ENCODE measurements at regions not wholly inside any gene's neighbourhood (a gene's known extent, or its start where the extent isn't known, plus 50 kb on each side); places are given as distances from the start of the nearest gene placed in this dataset.
"Not testable (repeated sequence)": the region's sequence is repeated elsewhere in the genome, so short reads cannot be mapped to it uniquely, and the experiment has no call there.

DNA sequence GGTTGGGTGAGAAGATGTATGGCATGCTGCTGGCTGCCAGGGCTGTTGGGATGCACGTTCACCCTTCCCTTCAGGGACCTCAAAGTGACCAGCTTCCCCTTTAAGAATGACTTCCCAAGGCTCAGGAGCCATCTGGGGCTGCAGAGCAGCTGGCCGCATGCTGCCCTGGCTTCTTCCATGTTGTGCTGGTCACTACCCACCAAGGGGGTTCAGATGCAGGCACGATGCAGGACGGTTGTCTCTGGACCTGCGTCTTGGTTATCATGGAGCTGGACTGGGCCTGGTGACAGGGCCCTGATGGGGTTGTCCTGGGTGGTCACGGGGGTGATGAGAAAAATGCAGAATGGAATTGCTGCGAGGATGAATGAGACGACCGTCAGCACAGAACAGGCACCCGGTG lies 297.8 kb downstream of the POTED start:
- DNase-seq, result not testable (repeated sequence)

GRCh38 chr21:13896596-13897247 lies 287.1 kb downstream of the POTED start:
- not testable (repeated sequence) for DNase-seq

DNA sequence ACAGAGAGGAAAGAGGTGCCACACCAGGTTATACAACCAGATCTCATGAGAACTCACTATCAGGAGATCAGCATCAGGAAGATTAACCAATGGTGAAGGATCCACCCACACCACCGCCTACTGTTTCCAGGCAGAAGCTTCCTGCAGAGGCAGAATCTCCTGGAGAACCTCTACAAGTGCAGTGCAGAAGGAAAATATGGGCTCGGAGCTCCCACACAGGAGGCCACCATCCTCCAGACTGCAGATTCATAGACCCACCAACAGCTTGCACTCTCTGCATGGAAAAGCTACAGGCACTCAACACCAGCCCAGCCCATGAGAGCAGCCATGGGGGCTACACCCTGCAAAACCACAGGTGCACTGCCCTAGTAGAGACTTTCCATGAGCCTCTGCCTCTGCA lies 284.0 kb downstream of the POTED start:
- DNase-seq, result not testable (repeated sequence)

- not testable (repeated sequence) for DNase-seq
Observed at GRCh38 chr21:13893025-13893424, 283.4 kb downstream of the POTED start.

GRCh38 chr21:13892146-13892751 lies 282.7 kb downstream of the POTED start:
- DNase-seq, result not testable (repeated sequence)

- not testable (repeated sequence) for DNase-seq
Observed at GRCh38 chr21:13889176-13889575, 279.6 kb downstream of the POTED start.

DNA sequence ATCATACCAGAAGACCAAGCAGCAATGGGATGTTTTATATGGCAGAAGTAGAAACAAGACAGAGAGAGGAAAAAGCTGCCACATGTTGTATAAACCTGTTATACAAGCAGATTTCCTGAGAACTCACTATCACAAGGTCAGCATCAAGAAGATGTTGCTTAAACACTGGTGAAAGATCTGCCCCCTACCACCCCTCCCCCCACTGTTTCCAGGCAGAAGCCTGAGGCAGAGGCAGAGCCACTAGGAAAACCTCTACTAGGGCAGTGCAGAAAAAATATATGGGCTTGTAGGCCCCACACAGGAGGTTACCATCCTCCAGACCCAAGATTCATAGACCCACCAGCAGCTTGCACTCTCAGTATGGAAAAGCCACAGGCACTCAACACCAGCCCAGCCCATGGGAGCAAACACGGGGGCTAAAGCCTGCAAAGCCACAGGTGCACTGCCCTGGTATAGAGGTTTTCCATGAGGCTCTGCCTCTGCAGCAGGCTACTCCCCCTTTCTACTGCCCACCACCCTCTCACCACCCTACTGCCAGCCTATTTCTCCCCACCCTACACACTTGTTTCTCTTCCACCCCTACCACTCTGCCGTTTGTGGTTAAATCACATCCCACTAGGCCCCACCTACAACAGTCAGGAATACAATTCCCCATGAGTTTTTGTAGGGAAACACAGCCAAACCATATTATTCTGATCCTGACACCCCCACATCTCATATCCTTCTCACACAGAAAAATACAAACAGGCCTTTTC lies 274.2 kb downstream of the POTED start:
- DNase-seq, result not testable (repeated sequence)

GRCh38 chr21:13877503-13877902 lies 267.9 kb downstream of the POTED start:
- DNase-seq, result not testable (repeated sequence)

DNA sequence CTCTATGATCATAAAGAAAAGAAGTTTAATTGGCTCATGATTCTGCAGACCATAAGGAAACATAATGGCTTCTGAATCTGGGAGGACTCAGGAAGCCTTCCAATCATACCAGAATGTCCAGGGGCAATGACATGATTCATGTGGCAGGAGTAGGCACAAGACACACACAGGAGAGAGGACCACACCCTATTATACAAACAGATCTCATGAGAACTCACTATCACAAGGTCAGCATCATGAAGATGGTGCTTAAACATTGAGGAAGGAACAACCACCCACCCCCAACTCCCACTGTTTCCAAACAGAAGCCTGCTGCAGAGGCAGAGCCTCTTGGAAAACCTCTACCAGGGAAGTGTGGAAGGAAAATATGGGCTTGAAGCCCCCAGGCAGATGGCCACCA lies 267.4 kb downstream of the POTED start:
- not testable (repeated sequence) for DNase-seq

GRCh38 chr21:13874001-13874400 lies 264.4 kb downstream of the POTED start:
- not testable (repeated sequence) for DNase-seq

DNA sequence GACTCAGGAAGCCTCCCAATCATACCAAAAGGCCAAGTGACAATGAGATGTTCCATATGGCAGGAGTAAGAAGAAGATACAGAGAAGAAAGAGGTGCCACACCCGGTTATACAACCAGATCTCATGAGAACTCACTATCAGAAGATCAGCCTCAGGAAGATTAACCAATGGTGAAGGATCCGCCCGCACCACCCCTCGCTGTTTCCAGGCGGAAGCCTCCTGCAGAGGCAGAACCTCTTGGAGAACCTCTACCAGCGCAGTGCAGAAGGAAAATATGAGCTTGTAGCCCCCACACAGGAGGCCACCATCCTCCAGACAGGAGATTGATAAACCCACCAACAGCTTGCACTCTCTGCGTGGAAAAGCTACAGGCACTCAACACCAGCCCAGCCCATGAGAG lies 245.1 kb downstream of the POTED start:
- DNase-seq, result no peak

DNA sequence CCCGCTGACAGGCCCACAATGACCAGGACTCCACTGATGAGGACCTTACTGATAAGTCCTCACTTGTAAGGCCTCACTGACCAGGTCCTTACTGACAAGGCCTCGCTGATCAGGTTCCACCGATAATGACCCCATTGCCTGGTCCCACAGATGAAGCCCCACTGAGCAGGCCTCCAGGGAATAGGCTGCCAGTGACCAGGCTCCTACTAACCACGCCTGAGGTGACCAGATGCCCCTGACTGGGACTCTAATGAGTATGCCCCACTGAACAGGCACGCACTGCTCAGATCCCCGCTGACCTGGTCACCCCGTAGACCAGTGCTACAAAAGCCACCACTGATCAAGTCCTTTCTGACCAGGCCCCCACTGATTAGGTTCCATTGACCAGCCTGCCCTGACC lies 241.2 kb downstream of the POTED start:
- DNase-seq, result not testable (repeated sequence)

- DNase-seq, result not testable (repeated sequence)
Observed at GRCh38 chr21:13849489-13849888, 239.9 kb downstream of the POTED start.

GRCh38 chr21:13846718-13847117 lies 237.1 kb downstream of the POTED start:
- not testable (repeated sequence) for DNase-seq

DNA sequence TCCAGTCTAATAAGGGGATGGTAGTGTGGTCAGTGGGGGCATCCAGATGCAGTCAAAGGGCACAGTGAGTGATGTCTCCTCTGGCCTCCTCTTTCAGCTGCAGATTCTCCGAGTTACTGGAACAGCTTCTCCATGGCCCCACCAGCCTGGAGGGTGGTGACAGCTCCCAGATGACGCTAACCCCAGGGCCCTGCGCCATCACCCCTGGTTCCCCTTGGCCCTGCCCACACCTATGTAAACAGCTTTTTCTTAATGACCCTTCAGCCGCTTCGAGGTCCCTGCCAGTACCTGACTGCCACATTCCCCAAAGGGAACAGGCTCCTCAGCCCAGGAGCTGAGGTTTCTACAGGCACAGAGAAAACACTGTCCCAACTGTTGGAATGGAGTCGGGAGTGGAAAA lies 235.0 kb downstream of the POTED start:
- DNase-seq, result not testable (repeated sequence)

GRCh38 chr21:13843081-13843480 lies 233.5 kb downstream of the POTED start:
- DNase-seq, result not testable (repeated sequence)

GRCh38 chr21:13827666-13828065 lies 218.1 kb downstream of the POTED start:
- not testable (repeated sequence) for DNase-seq

GRCh38 chr21:13827201-13827600 lies 217.6 kb downstream of the POTED start:
- no peak for DNase-seq

GRCh38 chr21:13826511-13826910 lies 216.9 kb downstream of the POTED start:
- DNase-seq, result not testable (repeated sequence)

GRCh38 chr21:13825218-13825778 lies 215.7 kb downstream of the POTED start:
- DNase-seq, result not testable (repeated sequence)

DNA sequence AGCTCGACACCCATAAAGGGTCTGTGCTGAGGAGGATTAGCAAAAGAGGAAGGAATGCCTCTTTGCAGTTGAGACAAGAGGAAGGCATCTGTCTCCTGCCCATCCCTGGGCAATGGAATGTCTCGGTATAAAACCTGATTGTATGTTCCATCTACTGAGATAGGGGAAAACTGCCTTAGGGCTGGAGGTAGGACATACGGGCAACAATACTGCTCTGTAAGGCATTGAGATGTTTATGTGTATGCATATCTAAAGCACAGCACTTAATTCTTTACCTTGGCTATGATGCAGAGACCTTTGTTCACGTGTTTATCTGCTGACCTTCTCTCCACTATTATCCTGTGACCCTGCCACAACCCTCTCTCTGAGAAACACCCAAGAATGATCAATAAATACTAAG lies 210.7 kb downstream of the POTED start:
- not testable (repeated sequence) for DNase-seq

GRCh38 chr21:13812191-13812590 lies 202.6 kb downstream of the POTED start:
- not testable (repeated sequence) for DNase-seq

- not testable (repeated sequence) for DNase-seq
Observed at GRCh38 chr21:13810559-13810958, 201.0 kb downstream of the POTED start.

Data from NCI-H1105 treated with DMSO at 0.1 percent for 48 hours (cell line).